GM21423 (cell line): ENCODE measurements at regions not wholly inside any gene's neighbourhood (a gene's known extent, or its start where the extent isn't known, plus 50 kb on each side); places are given as distances from the start of the nearest gene placed in this dataset.
A peak's percentile ranks its signal among the peaks of the same experiment; 100 is the strongest.

Experiments used
- ATAC-seq: cut with Tn5 transposase; IDR thresholded peaks from one replicate; pipeline ENCODE4 v1.9.1; 2021; ENCODE audit warnings: mild to moderate bottlenecking, moderate library complexity; ENCODE audit not compliant: unreplicated experiment

- no peak for ATAC-seq
Observed at GRCh38 chr1:87437663-87438295, 109.1 kb downstream of the LMO4 start.

GRCh38 chr1:87439821-87440220, 111.1 kb downstream of the LMO4 start:
- no peak for ATAC-seq

- ATAC-seq: peak; percentile 82
Observed at GRCh38 chr1:87449348-87449963, 120.8 kb downstream of the LMO4 start.

- no peak for ATAC-seq
Observed at GRCh38 chr1:87450136-87450535, 121.5 kb downstream of the LMO4 start.

GRCh38 chr1:87450615-87451209, 122.0 kb downstream of the LMO4 start:
- ATAC-seq: no peak

- ATAC-seq: no peak
Observed at GRCh38 chr1:87451229-87451920, 122.7 kb downstream of the LMO4 start.

GRCh38 chr1:87452648-87453047, 124.0 kb downstream of the LMO4 start:
- no peak for ATAC-seq

- ATAC-seq: no peak
Observed at GRCh38 chr1:87457408-87457807, 128.7 kb downstream of the LMO4 start.

GRCh38 chr1:87462894-87463293, 134.2 kb downstream of the LMO4 start:
- no peak for ATAC-seq

- ATAC-seq: peak; percentile 51
Observed at GRCh38 chr1:87464022-87464490, 135.4 kb downstream of the LMO4 start.

- no peak for ATAC-seq
Observed at GRCh38 chr1:87466621-87467020, 137.9 kb downstream of the LMO4 start.

- no peak for ATAC-seq
Observed at GRCh38 chr1:87472716-87473115, 144.0 kb downstream of the LMO4 start.

- ATAC-seq: no peak
Observed at GRCh38 chr1:87473203-87473661, 144.6 kb downstream of the LMO4 start.

- ATAC-seq: no peak
Observed at GRCh38 chr1:87474098-87474497, 145.4 kb downstream of the LMO4 start.

- ATAC-seq: no peak
Observed at GRCh38 chr1:87478231-87478630, 149.6 kb downstream of the LMO4 start.

- ATAC-seq: no peak
Observed at GRCh38 chr1:87495147-87495546, 166.5 kb downstream of the LMO4 start.

GRCh38 chr1:87495870-87496269, 167.2 kb downstream of the LMO4 start:
- no peak for ATAC-seq

GRCh38 chr1:87497380-87498203, 168.9 kb downstream of the LMO4 start:
- ATAC-seq: no peak

- ATAC-seq: no peak
Observed at GRCh38 chr1:87501738-87502137, 173.1 kb downstream of the LMO4 start.

- ATAC-seq: no peak
Observed at GRCh38 chr1:87505391-87505983, 176.8 kb downstream of the LMO4 start.
